PC-9 (cell line): ENCODE measurements at regions not wholly inside any gene's neighbourhood (a gene's known extent, or its start where the extent isn't known, plus 50 kb on each side); places are given as distances from the start of the nearest gene placed in this dataset.

Experiments
- BruUV-seq: library from RNA; stranded (reverse); fragments of 400-500 nt; replicated peaks from 2 replicates; lab custom pipeline; 2021; lab: Mats Ljungman, UMichigan
- CTCF ChIA-PET: fragments of 300-600 bp; sonication (Branson Sonifier 250); formaldehyde crosslinking; loops from one replicate; lab custom pipeline; 2022; ENCODE audit warnings: antibody characterized with exemption; lab: Charles Lee
- POLR2A ChIA-PET: fragments of 300-600 bp; sonication (Branson Sonifier 250); formaldehyde crosslinking; loops from one replicate; lab custom pipeline; 2022; ENCODE audit warnings: antibody characterized with exemption; ENCODE audit not compliant: unreplicated experiment; lab: Charles Lee
- DNase-seq, 2 experiments: peaks; one replicate each; pipeline versions ENCODE4 v3.0.0 to v3.0.0-alpha.2; 2015 to 2022; ENCODE audit warnings: mixed read lengths in 1 of 2
- H2AFZ ChIP-seq: fragments of 200-600 bp; sonication (generic); 2 replicates; pipeline ENCODE4 v1.8.1; 2017; ENCODE audit warnings: antibody characterized with exemption
- H3F3A ChIP-seq: fragments of 200-600 bp; sonication (generic); 2 replicates; pipeline ENCODE4 v1.8.1; 2017; ENCODE audit warnings: antibody characterized with exemption, mild to moderate bottlenecking, low read depth; ENCODE audit not compliant: insufficient read depth
- H3K27ac ChIP-seq: fragments of 200-600 bp; sonication (generic); 2 replicates; pipeline ENCODE4 v1.6.1; 2016; ENCODE audit warnings: mixed run types
- H3K27me3 ChIP-seq: fragments of 200-600 bp; sonication (generic); 2 replicates; pipeline ENCODE4 v1.6.1; 2016; ENCODE audit warnings: low read depth, mixed run types; ENCODE audit not compliant: insufficient read depth
- H3K36me3 ChIP-seq: fragments of 200-600 bp; sonication (generic); 2 replicates; pipeline ENCODE4 v1.6.1; 2016; ENCODE audit warnings: low read depth, mixed run types
- H3K4me1 ChIP-seq: fragments of 200-600 bp; sonication (generic); replicated peaks from 2 replicates; pipeline ENCODE4 v1.6.1; 2016; ENCODE audit warnings: mixed run types; ENCODE audit not compliant: insufficient read depth
- H3K4me2 ChIP-seq: fragments of 200-600 bp; sonication (generic); 2 replicates; pipeline ENCODE4 v1.6.1; 2017; ENCODE audit warnings: mixed run types
- H3K4me3 ChIP-seq: fragments of 200-600 bp; sonication (generic); 2 replicates; pipeline ENCODE4 v1.6.1; 2016; ENCODE audit warnings: mixed run types
- H3K79me2 ChIP-seq: fragments of 200-600 bp; sonication (generic); 2 replicates; pipeline ENCODE4 v1.6.1; 2017; ENCODE audit warnings: low read depth, mixed run types
- H3K9me2 ChIP-seq: fragments of 200-600 bp; sonication (generic); 2 replicates; pipeline ENCODE4 v1.8.1; 2017; ENCODE audit warnings: mild to moderate bottlenecking; ENCODE audit not compliant: insufficient read depth
- H3K9me3 ChIP-seq: fragments of 200-600 bp; sonication (generic); 2 replicates; pipeline ENCODE4 v1.8.1; 2016; ENCODE audit warnings: low read depth; ENCODE audit not compliant: insufficient read depth
- H4K20me1 ChIP-seq: fragments of 200-600 bp; sonication (generic); 2 replicates; pipeline ENCODE4 v1.8.1; 2017; ENCODE audit not compliant: insufficient read depth
- EZH2 ChIP-seq: fragments of 200-600 bp; sonication (generic); IDR thresholded peaks from 2 replicates; pipeline ENCODE4 v1.8.0; 2017; ENCODE audit warnings: antibody characterized with exemption, low read depth
- intact Hi-C: fragments of 100-400 bp; cut with micrococcal nuclease; formaldehyde crosslinking; loops from one replicate; pipeline ENCODE4 v1.10.0; 2022; ENCODE audit not compliant: unreplicated experiment
- TF ChIP-seq, protein P1 (sequence below): fragments of 200-600 bp; sonication (generic); conservative IDR thresholded peaks from 2 replicates; pipeline ENCODE4 v1.6.1; 2017; ENCODE audit warnings: mixed run types, antibody characterized with exemption, mild to moderate bottlenecking, moderate library complexity

DNA sequence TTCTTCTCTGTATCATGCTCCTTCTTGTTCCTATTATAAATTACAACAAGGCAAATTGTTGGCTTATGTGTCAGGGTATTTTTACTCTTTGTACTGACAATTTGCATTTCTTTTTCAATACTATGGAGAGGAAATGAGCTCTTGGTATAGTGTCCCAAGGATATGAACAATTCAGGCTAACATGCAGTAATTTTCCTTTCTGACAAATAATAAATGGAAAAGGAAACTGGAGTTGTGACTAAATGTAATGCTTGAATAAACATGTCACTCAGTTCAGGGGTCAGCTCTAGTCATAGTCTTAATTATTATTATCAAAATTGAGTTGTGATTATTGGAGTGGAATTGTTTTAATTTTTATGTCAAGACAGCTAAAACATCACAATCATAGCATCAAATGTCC is 256.0 kb upstream of the ZPLD1 start:
- Histone ChIP-seq H3K4me2 (no peak overlapping the region), H3F3A (no peaks in the 10 kb centered on the region), H3K27ac (no peak overlapping the region), H3K79me2 (no peaks in the 10 kb centered on the region), H3K9me3 (no peaks in the 10 kb centered on the region), H3K4me1 (peaks cover 18% of the 10 kb centered on the region), H2AFZ (no peak overlapping the region), H3K9me2 (no peaks in the 10 kb centered on the region; the same call in 1 of the 2 replicates), H3K27me3 (no peaks in the 10 kb centered on the region), H3K36me3 (no peaks in the 10 kb centered on the region), H4K20me1 (no peaks in the 10 kb centered on the region), H3K4me3 (no peak overlapping the region)
- BruUV-seq = no TSS peak
- intact Hi-C loops = no loop called here
- ChIA-PET POLR2A (interaction anchor here (0.6 to 0.8 kb wide), 3 partner anchors 13 to 329 kb away, joined by 10 to 16 read pairs (median 13); partner anchors contain the start of gene NFKBIZ), CTCF (no interaction called here)
- no peak for DNase-seq
- TF ChIP-seq, protein P1, sequence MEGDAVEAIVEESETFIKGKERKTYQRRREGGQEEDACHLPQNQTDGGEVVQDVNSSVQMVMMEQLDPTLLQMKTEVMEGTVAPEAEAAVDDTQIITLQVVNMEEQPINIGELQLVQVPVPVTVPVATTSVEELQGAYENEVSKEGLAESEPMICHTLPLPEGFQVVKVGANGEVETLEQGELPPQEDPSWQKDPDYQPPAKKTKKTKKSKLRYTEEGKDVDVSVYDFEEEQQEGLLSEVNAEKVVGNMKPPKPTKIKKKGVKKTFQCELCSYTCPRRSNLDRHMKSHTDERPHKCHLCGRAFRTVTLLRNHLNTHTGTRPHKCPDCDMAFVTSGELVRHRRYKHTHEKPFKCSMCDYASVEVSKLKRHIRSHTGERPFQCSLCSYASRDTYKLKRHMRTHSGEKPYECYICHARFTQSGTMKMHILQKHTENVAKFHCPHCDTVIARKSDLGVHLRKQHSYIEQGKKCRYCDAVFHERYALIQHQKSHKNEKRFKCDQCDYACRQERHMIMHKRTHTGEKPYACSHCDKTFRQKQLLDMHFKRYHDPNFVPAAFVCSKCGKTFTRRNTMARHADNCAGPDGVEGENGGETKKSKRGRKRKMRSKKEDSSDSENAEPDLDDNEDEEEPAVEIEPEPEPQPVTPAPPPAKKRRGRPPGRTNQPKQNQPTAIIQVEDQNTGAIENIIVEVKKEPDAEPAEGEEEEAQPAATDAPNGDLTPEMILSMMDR = no peak
- TF ChIP-seq EZH2 = no peak

DNA sequence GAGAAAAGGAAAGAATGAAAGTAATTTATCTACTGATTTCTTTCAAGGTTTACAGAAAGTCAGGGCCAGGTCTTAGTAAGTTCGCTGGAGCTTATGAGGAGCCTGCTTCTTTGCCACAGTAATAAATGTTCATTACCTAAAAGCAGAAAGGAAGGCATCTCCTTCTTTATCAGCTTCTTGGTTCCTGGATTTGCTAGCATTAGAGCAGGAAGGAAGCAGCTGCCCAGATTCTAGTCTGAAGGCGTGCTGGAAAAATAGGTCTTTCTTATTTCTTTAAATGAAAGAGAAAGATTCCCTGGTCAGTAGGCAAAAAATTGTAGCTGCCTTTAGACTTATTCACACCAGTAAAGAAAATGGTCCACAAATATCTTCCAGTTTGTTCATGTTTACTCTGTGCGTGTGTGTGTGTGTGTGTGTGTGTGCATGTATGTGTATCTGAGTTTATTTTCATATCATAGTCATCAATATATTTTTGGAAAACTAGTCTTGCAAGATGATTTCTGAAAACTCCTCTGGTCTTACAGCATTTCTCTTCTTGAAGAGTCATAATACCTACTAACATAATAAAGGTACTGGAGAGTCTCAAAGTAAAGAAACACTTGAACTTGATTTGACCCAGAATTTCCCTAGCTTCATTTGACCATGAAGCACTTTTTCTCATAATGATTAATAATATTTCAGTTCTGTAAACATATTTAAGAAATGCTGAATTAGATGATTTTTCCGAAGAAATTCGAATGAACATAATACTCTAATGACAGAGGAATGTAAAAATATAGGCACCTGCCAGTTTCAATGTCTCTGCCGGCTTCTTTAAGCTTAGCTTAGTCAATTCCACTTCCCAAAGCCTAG is 255.3 kb upstream of the ZPLD1 start:
- intact Hi-C loops = loop anchor here (1.0 to 5.0 kb wide), 4 partner anchors 16 to 197 kb away; no protein-coding TSS in a partner anchor
- Histone ChIP-seq H3K4me1 (peaks cover 18% of the 10 kb centered on the region), H3K4me2 (no peak overlapping the region), H3F3A (no peaks in the 10 kb centered on the region), H3K27ac (no peak overlapping the region), H3K36me3 (no peaks in the 10 kb centered on the region), H3K4me3 (no peak overlapping the region), H3K79me2 (no peaks in the 10 kb centered on the region), H4K20me1 (no peaks in the 10 kb centered on the region), H3K9me3 (no peaks in the 10 kb centered on the region), H3K27me3 (no peaks in the 10 kb centered on the region), H2AFZ (no peak overlapping the region), H3K9me2 (no peaks in the 10 kb centered on the region; the same call in 1 of the 2 replicates)
- ChIA-PET POLR2A (interaction anchor here (0.6 to 0.8 kb wide), 7 partner anchors 14 to 330 kb away, joined by 3 to 16 read pairs (median 7); partner anchors contain the start of gene NFKBIZ), CTCF (interaction anchor here (0.6 to 1.0 kb wide), 3 partner anchors 46 to 309 kb away, joined by 4 to 6 read pairs (median 6); no protein-coding TSS in a partner anchor)
- DNase-seq = no peak
- TF ChIP-seq, protein P1 = no peak
- no peak for TF ChIP-seq EZH2
- BruUV-seq = TSS peak; percentile 69

DNA sequence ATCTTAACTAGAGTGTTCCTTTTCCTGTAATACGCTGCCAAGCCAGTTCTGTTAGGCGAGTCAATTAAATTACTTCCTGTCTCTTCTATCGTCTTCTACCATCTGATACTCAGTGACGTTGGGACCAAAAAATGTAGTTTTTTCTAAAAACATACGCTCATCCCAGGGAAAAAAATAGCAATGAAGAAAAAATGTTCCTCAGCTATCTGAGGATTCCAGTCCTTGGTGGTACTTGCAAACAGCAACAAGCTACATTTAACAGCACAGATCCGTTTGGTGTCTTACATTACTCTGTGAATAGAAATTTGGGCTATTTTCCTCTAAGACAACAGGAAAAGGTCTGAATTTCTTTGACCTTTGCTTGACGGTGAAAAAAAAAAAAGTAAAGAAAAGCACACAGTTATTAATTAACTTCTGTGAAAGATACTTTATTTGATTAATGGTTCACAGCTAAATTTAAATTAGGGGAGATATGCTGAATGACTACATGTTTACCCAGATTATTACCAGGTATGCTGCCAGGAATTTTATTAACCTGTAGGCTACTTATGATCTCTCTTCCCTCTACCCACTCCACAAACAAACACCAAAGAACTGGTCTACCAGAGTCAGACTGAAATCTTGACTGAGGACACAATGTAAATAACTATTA is 254.4 kb upstream of the ZPLD1 start:
- Histone ChIP-seq H3F3A (no peaks in the 10 kb centered on the region), H3K4me1 (peaks cover 18% of the 10 kb centered on the region), H3K9me3 (no peaks in the 10 kb centered on the region), H3K9me2 (no peaks in the 10 kb centered on the region; the same call in 1 of the 2 replicates), H4K20me1 (no peaks in the 10 kb centered on the region), H3K27ac (no peak overlapping the region), H3K27me3 (no peaks in the 10 kb centered on the region), H3K4me3 (no peak overlapping the region), H3K4me2 (no peak overlapping the region), H3K79me2 (no peaks in the 10 kb centered on the region), H3K36me3 (no peaks in the 10 kb centered on the region), H2AFZ (no peak overlapping the region)
- BruUV-seq = TSS peak; percentile 97
- no peak for DNase-seq
- ChIA-PET CTCF (interaction anchor here (0.5 to 1.0 kb wide), 3 partner anchors 45 to 165 kb away, joined by 3 to 6 read pairs (median 6); no protein-coding TSS in a partner anchor), POLR2A (interaction anchor here (0.6 to 0.8 kb wide), 6 partner anchors 8 to 321 kb away, joined by 3 to 7 read pairs (median 4); no protein-coding TSS in a partner anchor)
- TF ChIP-seq, protein P1 = no peak
- intact Hi-C loops = loop anchor here (1.0 to 5.0 kb wide), 4 partner anchors 17 to 198 kb away; no protein-coding TSS in a partner anchor
